GM21447 (cell line): ENCODE measurements at regions not wholly inside any gene's neighbourhood (a gene's known extent, or its start where the extent isn't known, plus 50 kb on each side); places are given as distances from the start of the nearest gene placed in this dataset.

ENCODE experiments used
- ATAC-seq: cut with Tn5 transposase; IDR thresholded peaks from one replicate; pipeline ENCODE4 v1.9.1; 2021; ENCODE audit not compliant: unreplicated experiment

DNA sequence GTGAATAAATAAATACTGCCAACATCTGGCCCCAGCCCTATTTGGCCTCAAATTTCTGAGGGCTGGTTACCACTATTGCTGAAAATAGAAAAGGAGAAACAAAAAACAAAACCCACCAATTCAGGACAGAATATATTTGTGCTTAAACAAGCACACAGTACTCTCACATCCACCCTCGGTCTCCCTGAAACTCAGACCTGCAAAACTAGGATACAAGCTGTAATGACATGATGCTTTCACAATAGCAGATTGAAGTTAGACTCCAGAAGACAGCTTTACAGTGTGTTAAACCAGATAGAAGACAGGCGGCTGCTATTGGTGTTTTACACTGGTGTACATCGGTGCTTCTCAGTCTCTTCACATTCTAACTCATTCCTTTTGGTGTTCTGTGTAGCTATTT is 214.9 kb upstream of the DMRT1 start:
- ATAC-seq = no peak

DNA sequence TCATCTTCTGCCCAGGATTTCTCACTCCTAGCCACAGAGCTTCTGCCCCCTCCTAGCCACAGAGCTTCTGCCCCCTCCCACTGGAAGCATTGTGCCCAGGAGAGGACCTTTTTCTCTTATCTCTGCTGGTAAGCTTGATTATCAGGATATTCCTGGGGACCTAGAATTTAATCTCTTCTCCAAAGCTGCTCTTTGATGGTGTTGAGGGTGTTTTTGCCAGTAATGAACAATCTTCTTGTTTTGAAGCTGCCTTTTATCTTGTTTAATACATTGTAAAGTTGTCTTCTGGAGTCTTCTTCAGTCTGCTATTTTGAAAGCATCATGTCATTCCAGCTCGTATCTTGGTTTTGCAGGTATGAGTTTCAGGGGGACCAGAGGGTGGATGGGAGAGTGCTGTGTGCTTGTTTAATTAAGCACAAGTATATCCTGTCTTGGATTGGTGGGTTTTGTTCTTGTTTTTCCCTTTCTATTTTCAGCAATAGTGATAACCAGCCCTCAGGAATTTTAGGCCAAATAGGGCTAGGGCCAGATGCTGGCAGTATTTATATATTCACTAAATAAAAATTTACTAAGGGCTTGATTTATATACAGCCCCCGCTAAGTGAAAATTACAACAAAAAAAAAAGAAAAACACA is 214.0 kb upstream of the DMRT1 start:
- no peak for ATAC-seq

GRCh38 chr9:629146-629545 is 212.4 kb upstream of the DMRT1 start:
- ATAC-seq = no peak

DNA sequence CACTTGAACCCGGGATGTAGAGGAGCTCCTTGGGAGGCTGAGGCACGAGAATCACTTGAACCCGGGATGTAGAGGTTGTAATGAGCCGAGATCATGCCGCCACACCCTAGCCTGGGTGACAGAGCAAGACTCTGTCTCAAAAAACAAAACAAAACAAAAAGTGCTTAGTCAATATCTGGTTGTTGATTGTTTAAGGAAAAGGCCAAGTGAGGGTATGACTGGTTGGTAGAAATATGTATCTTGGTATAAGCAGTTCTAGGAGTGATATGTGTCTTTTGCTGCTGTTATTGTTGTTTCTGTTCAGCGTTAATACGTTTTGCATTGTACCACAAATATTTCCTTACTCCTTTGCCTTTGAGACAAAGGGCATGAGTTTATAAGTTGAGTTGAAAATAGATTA is 210.7 kb upstream of the DMRT1 start:
- no peak for ATAC-seq

GRCh38 chr9:631596-631995 is 209.9 kb upstream of the DMRT1 start:
- no peak for ATAC-seq

DNA sequence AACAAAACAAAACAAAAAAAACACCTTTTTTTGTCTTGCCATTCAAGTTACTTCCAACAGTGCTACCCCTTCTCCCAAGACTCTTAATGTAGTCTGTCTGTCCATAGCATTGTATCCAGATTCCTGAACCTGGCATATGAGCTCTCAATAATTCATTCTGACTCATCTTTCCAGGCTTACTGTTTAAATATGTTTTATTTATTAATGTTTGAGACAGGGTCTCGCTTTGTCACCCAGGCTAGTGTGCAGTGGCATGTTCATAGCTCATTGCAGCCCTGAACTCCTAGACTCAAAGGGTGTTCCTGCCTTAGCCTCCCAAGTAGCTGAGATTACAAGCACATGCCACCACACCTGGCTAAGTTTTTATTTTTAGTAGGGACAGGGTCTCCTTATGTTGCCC is 208.0 kb upstream of the DMRT1 start:
- no peak for ATAC-seq

DNA sequence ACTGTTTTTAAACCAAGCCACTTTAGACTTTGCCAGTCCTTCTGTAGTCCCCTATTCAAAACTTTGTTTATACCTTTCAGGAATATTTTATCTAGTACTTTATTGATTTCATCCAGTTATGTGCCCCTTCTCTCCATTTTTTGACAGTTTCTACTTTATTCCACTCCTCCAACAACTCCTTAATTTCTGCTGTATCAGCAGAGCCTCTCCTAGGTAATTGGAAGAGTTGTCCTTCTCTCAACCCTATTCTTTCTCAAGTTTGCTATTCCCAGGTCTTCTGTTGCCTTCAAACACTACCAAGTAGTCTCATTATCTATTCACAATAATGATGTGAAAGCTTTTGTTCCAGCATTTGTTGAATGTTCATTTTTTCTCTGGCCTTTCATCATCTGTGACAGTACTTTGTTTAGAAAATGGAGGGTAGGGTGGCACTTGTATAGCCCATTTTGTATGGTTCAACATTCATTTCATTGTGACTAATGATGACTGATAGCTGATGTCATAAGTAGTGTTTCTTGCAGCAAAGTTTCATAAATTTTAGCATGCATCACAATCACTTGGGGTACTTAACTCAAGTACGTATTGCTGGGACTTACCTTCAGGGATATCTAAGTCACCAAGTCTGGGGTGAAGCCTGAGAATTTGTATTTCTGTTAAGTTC is 204.4 kb upstream of the DMRT1 start:
- ATAC-seq = no peak

DNA sequence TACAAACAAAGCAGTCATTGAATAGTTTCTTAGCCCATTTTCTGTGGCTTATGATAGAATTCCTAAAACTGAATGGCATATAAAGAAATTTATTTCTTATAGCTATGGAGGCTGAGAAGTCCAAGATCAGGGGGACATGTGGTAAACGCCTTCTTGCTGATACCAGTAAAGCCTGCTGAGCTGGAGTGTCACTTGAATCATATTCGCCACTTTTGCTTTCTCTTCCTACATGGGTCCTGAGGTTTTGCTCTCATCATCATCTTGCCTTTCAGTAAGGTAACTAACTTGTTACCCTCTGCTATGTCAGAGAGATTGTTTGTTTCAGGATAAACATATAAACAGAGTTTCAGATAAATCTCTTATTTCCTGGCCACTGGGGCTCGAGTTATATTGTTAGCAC is 203.3 kb upstream of the DMRT1 start:
- no peak for ATAC-seq

GRCh38 chr9:642014-642413 is 199.5 kb upstream of the DMRT1 start:
- no peak for ATAC-seq

DNA sequence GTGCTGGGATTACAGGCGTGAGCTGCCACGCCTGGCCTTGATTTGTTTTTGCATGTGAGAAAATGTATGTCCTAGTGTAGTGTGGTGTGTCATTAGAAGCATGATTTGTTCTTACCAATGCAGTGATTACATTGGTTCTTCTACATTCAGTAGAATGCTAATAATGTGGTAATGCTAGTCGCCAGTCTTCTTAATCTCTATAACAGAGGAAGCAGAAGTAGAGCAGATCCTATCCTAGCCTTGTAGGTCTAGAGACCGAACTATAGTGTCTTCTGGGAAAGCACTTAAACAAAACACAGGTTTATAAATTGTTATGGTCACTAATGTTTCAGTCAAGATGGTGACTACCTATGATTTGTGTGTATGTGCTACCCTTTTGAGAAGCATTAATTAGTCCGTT is 197.5 kb upstream of the DMRT1 start:
- ATAC-seq = no peak

DNA sequence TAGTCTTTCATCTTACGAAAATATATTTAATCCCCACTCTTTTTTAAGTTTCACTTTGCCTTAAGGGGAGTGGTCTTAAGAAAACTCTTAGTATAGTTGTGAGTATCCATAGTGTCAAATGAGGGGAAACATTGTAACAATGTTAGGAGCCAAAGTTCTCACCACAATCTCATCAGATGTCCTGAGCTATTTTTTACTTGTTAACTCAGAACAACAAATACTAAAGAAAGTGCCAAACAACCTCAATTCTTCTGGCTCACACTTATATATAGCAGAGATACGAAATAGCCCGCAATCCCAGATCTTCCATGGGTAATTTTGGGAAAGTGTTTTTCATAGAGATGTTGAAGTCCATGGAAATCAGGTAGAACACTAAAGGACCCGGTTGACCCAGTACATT is 194.0 kb upstream of the DMRT1 start:
- ATAC-seq = no peak

GRCh38 chr9:649128-650074 is 192.1 kb upstream of the DMRT1 start:
- no peak for ATAC-seq

- ATAC-seq = no peak
Measured at GRCh38 chr9:650362-650761, 191.1 kb upstream of the DMRT1 start.

- ATAC-seq = no peak
Measured at GRCh38 chr9:651371-651770, 190.1 kb upstream of the DMRT1 start.

GRCh38 chr9:652914-653313 is 188.6 kb upstream of the DMRT1 start:
- no peak for ATAC-seq

GRCh38 chr9:653421-653820 is 188.1 kb upstream of the DMRT1 start:
- no peak for ATAC-seq

- no peak for ATAC-seq
Measured at GRCh38 chr9:653856-654387, 187.6 kb upstream of the DMRT1 start.

DNA sequence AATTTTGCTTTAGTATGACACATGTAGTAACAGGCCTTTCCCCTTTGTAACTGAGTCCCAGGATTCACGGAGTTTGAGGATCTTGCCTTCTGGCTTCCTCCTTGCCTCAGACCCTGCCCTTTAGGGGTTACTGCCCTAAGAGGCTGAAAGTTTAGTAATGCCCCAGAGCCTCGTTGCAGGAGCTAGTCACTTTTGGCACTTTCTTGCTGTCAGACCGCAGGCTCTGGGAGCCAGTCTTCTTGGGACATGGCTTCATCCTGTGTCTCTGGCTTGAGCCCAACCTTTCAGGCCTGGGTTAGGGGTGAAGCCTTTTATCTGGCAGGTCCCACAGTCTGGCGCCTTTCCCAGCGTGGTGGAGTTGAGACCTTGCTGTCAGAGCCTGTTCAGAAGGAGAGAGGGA is 185.6 kb upstream of the DMRT1 start:
- no peak for ATAC-seq

DNA sequence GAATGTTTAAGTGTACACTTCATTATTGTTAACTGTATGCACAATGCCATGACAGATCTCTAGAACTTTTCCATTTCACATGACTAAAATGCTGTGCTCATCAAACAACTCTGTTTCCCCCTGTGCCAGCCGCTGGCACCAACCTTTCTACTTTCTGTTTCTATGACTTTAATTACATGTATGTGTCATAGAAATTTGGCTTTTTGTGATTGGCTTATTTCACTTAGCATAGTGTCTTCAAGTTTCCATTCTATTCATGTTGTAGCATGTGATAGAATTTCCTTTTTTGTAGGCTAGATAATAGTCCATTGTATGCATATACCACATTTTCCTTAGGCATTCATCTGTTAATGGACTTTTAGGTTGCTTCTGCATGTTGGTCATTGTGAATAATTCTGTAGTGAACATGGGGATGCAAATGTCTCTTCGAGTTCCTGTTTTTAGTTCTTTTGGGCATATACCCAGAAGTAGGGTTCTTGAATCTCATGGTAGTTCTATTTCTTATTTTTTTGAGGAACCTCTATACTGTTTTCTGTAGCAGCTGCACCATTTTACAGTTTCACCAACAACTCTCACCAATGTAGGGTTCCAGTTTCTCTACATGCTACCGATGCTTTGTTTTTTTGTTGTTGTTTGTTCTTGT is 184.4 kb upstream of the DMRT1 start:
- no peak for ATAC-seq

DNA sequence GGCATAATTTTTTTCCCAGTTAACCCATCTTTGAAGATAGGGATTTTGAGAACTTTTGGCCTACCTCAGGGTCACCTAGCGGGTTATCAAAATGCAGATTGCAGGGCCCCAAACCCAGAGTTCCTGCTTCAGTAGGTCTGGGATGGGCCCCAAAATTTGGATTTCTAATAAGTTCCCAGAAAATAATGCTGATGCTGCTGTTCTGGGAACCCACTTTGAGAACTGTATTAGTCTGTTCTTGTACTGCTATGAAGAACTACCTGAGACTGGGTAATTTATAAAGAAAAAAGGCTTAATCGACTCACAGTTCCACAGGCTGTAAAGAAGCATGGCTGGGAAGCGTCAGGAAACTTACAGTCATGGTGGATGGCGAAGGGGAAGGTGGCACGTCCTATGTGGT is 182.2 kb upstream of the DMRT1 start:
- ATAC-seq = no peak

GRCh38 chr9:660227-660626 is 181.3 kb upstream of the DMRT1 start:
- ATAC-seq = peak; percentile 70
